GM21447 (cell line): ENCODE measurements at regions not wholly inside any gene's neighbourhood (a gene's known extent, or its start where the extent isn't known, plus 50 kb on each side); places are given as distances from the start of the nearest gene placed in this dataset.

ENCODE experiments used
- ATAC-seq: cut with Tn5 transposase; IDR thresholded peaks from one replicate; pipeline ENCODE4 v1.9.1; 2021; ENCODE audit not compliant: unreplicated experiment

- ATAC-seq, result no peak
These were observed 102.2 kb upstream of the GADD45A start for GRCh38 chr1:67582625-67583461.

- no peak for ATAC-seq
These were observed 101.5 kb upstream of the GADD45A start for GRCh38 chr1:67583462-67583950.

GRCh38 chr1:67584938-67585337 is 100.1 kb upstream of the GADD45A start:
- ATAC-seq, result no peak

- ATAC-seq, result no peak
These were observed 98.4 kb upstream of the GADD45A start for GRCh38 chr1:67586596-67586995.

- no peak for ATAC-seq
These were observed 96.7 kb upstream of the GADD45A start for GRCh38 chr1:67588178-67588855.

- ATAC-seq, result no peak
These were observed 95.3 kb upstream of the GADD45A start for GRCh38 chr1:67589519-67590233.

GRCh38 chr1:67590329-67590728 is 94.7 kb upstream of the GADD45A start:
- ATAC-seq, result no peak

GRCh38 chr1:67594764-67595163 is 90.2 kb upstream of the GADD45A start:
- no peak for ATAC-seq

- ATAC-seq, result no peak
These were observed 88.3 kb upstream of the GADD45A start for GRCh38 chr1:67596674-67597073.

GRCh38 chr1:67597336-67597735 is 87.7 kb upstream of the GADD45A start:
- no peak for ATAC-seq

GRCh38 chr1:67599085-67599484 is 85.9 kb upstream of the GADD45A start:
- no peak for ATAC-seq

- no peak for ATAC-seq
These were observed 83.5 kb upstream of the GADD45A start for GRCh38 chr1:67601539-67601938.

- ATAC-seq, result no peak
These were observed 83.0 kb upstream of the GADD45A start for GRCh38 chr1:67601955-67602354.

GRCh38 chr1:67604778-67605177 is 80.2 kb upstream of the GADD45A start:
- no peak for ATAC-seq

- ATAC-seq, result no peak
These were observed 79.7 kb upstream of the GADD45A start for GRCh38 chr1:67605209-67605780.

GRCh38 chr1:67607286-67607685 is 77.7 kb upstream of the GADD45A start:
- ATAC-seq, result no peak

GRCh38 chr1:67607699-67608098 is 77.3 kb upstream of the GADD45A start:
- no peak for ATAC-seq

- ATAC-seq, result no peak
These were observed 76.1 kb upstream of the GADD45A start for GRCh38 chr1:67608661-67609576.

GRCh38 chr1:67609577-67610341 is 75.2 kb upstream of the GADD45A start:
- peak; percentile 59 for ATAC-seq
